ENCODE measurements at regions not wholly inside any gene's neighbourhood (a gene's known extent, or its start where the extent isn't known, plus 50 kb on each side); places are given as distances from the start of the nearest gene placed in this dataset.

DNA sequence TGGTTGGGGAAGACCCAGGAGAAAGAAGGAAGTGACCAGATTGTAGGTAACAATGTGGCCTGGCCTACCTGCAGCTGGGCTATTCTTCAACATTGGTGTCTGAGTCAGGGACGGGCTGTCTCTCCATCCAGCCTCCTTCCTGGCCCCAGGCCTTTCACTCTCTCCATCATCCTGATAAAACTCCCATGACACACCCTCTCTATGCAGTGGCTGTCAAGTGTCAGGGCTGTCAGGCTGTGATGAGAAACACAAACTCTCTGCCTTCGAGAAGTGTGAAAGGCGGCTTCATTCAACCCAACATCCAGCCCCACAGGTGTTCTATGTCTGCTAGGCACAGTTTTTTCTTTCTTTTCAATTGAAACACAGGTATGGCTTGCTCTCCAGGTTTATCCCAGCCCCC, 153.3 kb upstream of the VSTM2B start:
- DNase-seq (ENCODE audit: low spot score): no peak

DNA sequence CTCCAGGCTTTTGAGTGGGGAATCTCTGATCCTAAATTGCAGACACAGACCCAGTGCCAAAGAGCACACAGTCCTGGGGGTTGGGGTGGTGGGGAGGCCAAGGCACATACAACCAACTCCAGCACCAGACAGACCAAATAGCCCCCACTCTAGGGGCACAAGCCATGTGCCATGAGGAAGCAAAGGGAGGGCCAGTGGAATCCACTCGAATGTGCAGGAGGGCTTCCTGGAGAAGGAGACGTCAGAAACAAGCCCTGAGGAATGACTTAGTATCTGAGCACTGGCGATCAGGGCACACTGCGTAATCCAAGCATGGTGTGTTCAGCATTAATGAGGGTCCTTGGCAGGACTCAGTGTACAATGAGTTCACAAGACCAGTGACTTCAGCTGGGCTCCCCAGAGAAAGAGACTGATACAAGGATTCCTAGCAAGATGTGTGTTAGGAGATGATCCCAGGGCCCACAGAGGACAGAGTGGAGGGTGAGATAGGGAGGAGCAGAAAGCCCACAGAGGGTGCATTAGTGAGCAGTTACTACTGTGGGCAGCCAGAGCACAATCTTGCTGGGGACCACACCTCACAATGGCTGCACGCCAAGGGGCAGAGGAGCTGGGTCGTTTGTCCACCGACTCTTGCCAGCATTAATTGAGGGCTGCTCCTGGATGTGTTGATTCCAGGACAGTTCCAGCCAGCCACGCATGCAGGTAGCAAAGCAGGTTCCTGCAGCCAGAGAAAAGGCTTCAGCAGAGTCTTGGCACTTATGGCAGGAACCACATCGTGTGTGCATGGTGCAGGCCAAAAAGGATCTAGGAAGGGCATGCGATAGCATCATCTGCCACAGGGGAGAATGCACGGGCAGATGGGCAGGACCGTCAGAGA, 152.6 kb upstream of the VSTM2B start:
- DNase-seq (ENCODE audit: low spot score): no peak

DNA sequence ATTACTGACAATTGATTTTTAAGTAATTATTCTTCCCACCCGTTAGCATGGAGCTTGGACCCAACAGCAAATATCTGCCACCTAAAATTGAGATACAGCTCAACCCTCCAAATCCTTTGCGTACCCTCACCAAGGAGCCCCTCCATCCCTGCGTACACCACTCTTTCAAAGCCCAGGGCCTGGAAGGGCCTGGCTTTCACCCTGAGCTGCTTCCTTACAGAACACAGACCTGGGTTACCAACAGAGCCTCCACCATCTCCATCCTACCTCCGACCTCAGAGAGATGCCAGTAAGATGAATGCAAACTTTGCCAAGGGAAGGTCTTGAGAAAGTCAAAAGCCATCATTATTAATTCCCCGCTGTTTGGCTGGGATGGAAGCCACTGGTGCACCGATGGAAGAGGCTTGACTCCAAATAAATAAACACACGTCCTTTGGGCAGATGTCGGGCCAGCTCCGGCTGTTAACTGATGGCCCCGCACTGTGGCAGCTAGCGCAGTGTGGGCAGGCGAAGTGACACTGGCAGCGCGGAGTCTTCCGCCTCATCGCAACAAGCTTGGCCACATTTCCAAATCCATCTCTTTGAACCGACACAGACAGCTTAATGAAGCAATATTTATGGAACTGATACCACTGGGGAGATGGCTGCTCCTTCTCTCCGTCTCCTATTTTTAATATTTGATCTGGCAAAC, 150.2 kb upstream of the VSTM2B start:
- no peak for DNase-seq (ENCODE audit: low spot score)

DNA sequence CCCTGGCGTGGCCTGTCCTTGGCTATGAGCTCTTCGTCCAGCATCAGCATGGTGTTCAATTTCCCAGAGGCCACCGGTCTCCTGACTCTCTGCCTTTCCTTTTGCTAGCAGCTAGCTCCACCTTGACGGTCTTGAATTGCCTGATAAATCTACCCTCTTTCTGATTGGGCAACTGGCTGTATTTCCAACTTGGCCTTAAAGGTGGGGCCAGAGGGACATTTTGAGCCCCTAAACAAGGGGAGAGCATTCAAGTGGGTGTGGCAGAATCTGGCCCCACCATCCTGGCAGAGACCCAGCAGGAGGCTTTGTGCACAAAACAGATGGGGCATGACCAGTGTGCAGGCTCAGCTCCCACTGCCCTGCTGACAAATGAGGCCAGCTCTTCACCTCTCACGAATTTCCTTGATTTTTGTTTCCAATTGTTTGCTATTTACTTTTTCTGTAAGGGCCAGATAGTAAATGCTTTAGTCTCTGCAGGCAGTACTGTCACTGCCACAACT, 148.9 kb upstream of the VSTM2B start:
- DNase-seq (ENCODE audit: low spot score): no peak

DNA sequence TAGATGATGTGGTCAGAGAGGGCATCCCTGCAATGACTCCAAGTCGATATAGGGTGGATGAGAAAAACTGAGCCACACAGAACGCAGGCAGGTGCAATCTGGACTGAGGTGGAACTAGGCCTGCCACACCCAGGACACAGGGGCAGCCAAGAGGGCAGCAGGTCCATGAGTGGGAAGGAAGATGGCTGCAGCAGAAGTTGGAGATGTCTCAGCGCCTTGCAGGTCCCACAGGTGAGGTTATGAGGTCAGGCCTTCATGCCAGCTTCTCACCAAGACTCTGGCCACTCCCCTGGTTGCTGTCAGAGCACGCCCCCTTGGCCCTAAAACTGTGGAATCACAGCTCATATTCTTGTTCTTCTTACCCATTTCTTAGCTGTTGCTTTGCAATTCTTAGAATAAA, 147.7 kb upstream of the VSTM2B start:
- DNase-seq (ENCODE audit: low spot score): no peak

DNA sequence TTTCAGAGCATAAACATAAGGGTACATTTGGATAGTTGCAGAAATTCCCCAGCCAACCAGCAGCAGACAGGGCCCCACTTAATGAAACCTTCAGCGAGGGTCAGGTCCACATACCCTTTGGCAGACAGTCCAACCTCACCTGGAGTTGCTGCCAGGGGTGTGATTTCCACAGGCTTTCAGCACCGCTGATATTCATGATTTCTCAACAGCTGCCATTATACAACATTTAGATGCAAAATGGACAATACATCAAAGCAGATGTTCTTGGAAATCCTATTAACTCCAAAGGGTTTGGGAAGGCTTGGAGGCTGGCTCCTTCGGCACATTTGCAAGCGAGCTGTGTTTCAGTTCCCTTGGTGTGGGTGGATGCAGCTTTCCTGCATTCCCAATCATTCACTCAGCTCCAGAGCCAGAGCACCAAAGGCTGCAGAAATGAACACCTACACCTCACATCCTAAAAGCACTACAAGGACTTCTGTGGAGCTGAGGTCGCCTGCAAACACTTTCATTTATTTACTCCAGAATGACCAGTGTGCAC, 147.2 kb upstream of the VSTM2B start:
- no peak for DNase-seq (ENCODE audit: low spot score)

DNA sequence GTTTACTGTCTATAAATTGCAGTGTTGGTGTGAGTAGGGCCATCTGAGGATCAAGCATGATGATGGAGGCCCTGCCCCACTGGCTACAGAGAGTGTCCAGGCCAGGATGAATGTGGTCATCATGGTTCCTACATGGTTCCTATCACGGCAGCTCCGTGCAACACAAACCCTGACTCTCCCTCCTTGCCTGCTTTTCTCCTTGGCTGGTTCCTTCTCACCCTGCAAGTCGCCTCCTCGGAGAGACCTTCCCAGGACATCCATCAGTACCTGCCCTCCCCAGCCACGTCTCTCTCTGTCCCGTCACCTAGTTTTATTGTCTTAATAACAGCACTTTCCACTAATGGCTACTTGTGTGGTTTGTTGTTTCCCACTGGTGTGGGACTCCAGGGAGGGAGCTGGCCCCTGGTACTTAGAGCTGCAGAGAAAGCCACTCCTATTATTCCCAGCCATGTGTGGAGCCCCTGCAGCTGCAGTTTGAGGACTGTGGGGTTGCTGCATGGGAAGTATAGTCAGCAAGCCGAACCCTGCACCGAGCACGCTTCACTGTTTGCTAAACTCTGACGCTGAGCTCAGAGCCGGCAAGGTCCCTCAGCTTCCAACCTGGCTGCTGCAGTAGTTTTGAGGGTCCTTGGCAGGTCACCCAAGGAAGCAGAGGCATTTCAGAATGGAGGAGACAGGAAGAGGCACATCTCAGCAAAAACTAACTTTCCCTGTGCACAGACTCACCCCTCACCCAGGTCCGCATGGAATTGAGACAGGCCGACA, 146.4 kb upstream of the VSTM2B start:
- DNase-seq (ENCODE audit: low spot score): no peak

DNA sequence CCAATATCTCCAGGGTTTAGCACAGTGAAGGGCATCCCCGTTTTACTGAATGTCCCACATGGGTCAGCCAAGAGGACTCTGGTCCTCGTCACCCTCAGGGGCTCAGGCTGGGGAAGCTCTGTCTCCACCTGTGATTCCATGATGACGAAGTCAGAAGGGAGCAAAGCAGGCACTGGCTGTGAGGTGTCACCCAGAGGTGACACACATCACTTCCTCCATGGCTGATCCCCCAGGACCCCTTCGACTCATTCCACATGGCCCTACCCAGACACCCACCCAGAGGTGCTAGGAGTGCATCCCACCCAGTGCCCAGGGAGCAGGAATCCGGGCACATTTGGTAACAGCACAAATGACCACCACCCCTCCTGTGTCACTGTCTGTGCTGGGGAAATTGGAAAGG, 145.2 kb upstream of the VSTM2B start:
- no peak for DNase-seq (ENCODE audit: low spot score)

DNA sequence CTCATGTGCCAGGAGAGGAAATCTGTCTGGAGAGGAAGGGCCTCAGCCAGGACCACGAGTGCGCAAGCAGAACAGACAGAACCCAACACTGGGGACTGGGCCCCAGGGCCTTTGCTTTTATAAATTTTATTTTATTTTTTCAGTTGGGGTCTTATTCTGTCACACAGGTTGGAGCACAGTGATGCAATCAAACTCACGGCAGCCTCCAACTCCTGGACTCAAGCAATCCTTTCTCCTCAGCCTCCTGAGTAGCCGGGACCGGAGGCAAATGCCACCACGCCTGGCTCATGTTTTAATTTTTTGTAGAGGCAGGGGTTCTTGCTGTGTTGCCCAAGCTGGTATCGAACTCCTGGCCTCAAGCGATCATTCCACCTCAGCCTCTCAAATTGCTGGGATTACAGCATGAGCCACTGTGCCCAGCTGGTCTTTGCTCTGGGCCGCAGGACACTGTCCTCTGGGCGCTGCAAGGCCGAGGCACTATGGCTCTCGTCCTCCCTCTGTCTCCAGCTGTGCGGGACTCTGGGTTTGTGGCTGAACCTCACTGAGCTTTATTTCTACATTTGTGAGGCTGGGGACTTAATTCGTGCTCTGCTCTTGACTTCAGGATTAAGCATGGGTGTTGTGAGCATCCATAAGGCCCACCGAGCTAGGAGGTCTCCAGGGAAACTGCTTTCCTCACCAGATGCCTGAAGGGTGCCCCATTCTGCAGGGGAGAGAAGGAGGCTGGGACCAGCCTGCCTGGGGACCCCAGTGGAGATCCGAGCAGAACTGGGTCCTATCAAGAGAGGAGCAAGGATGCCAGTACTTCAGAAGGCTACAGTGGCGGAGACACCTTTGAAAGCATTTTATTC, 144.2 kb upstream of the VSTM2B start:
- no peak for DNase-seq (ENCODE audit: low spot score)

DNA sequence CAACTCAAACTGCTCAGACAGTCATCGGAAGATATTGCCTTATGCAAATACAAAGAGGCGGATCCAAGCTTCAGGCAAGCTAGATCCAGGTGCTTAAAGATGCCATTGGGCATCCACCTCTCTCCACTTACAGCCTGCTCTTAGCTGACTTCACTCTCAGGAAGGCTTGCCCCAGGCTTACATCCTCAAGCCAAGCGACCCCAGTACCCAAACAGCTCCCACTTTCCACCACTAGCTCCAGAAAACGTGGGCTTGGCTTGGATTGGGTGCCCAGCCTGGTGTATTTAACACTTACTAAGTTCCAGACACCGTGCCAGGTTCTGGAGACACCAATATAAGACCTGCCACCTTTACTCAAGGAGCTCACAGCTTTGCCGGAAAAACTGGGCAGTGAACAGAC, 142.1 kb upstream of the VSTM2B start:
- no peak for DNase-seq (ENCODE audit: low spot score)

DNA sequence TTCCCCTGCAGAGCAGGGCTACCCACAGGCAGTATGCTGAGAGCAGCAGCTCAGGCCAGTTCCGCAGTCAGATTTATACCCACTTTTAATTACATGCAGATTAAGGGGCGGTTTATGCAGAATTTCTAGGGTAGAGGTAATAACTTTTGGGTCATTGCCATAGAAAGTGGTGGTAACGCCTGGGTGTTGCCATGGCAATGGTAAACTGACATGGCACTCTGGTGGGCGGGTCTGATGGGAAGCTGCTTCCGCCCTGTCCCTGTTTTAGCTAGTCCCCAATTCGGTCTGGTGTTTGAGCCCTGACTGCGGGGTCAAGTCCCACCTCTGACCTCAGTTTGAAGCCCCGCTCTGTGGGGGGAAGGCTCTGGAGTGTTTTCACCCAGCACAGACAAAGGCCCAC, 141.1 kb upstream of the VSTM2B start:
- no peak for DNase-seq (ENCODE audit: low spot score)

DNA sequence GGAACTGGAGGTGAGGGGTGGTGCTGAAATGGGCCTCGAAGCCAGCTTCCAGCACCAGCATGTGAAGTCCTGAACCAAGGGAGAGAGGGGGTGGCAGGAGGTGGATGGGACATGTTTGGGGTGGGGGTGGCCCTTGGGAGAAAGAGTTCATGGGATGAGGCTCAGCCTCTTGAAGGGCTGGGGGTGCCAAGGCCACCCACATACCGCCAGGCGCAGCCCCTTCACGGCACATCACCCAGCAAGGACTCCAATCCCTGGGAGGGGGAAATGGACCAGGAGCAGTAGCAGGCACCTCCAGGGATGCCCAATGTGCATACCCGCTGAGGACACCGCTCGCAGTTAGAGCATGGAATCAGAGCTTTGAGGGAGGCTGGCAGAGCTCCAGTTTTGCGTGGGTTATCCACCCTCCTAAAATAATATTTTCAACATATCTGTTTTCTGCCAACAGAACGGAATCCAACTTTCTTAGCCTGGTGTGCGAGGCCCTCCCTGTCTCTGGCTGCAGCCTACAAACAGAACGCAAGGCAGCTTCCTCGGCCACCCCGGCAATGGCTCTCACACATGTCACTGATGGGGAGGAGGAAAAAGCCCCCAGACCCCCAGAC, 140.5 kb upstream of the VSTM2B start:
- no peak for DNase-seq (ENCODE audit: low spot score)

DNA sequence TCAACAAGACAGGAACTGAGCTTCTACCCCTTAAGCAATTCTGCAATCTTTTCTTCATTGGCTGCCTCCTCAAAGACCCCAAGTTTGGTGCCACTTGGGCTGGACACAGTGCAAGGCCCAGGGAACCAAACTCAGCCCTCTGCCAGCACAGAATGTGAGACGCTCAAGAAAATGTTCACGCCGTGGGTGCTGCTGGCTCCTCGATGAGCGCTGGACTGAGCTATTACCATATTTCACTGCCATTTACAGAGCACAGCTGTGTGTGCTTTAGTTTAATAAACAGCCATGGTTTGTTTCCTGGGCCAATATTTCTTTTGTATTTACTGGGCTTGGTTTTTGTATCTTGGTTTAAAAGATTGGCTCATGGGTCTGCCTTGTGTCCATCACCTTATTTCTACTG, 138.8 kb upstream of the VSTM2B start:
- no peak for DNase-seq (ENCODE audit: low spot score)

DNA sequence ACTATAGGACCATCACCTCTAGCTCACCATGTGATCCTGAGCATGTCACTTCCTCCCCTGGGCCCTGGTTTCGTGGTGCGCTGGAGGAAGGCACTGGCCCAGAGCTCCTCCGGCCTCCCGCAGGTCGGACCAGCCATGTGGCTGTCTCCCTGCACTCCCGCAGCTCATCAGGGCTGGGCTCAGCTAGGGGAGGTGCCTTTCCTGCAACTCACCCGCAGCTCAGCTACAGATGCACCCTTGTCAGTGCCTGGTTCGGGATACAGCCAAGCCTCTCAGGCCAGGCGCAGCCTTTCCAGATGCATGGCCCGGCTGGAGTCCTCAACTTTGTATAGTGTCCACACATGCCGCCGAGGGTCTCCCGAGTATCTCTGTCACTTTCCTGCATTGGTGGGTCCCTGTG, 138.2 kb upstream of the VSTM2B start:
- DNase-seq (ENCODE audit: low spot score): no peak

DNA sequence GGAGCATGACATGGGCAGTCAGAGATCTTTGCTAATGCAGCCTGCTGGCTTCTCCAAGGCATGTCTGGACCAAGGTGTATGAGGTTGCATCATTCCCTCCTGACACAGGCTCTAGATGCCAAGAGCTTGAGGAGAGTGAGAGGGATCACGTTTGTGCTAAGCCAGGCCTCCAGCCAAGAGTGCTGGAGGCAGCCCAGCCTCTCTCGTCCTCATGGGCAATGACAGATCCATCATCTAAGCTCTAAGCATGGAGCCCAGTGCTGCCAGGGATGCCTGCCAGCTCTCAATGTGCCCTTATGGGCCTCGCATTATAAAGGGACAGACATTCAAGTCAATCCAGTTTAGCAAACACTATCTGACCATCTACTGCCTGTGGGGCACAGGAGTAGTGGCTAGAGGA, 136.3 kb upstream of the VSTM2B start:
- no peak for DNase-seq (ENCODE audit: low spot score)

DNA sequence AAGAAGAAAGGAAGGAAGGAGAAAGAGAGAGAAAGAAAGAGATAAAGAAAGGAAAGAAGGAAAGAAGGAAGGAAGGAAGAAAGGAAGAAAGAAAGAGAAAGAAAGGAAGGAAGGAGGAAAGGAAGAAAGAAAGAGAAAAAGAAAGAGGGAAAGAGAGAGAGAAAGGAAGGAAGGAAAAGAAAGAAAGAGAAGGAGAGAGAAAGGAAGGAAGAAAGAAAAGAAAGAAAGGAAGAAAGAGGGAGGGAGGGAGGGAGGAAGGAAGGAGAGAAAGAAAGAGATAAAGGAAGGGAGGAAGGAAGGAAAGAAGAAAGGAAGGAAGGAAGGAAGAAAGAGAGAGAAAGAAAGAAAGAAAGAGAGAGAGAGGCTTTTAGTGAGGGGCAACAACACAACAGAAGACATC, 135.1 kb upstream of the VSTM2B start:
- no peak for DNase-seq (ENCODE audit: low spot score)

DNA sequence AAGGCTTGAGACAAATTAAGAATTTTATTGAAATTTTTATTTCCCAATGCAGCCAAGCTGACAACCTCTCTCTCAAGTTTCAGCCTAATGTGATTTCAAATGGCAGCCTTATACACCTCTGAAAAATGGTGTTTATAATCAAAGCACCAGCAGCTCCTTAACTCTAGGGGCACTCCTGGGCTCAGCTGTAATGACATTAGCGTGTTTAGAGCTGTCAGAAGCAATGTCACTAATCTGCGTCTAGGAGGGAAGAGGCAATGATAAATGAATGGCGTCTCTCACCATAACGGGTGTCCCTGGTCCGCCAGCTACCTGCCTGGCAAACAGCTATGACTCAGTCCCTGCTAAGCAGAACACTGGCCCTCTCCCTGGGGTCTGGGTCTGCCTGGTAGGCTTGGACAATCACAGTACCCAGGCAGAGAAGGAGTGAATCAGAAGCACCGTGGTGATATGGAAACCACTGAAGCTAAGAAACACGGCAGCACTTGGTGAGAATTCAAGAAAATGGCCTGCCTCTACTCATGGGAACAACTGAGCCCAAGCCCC, 131.8 kb upstream of the VSTM2B start:
- DNase-seq (ENCODE audit: low spot score): no peak

DNA sequence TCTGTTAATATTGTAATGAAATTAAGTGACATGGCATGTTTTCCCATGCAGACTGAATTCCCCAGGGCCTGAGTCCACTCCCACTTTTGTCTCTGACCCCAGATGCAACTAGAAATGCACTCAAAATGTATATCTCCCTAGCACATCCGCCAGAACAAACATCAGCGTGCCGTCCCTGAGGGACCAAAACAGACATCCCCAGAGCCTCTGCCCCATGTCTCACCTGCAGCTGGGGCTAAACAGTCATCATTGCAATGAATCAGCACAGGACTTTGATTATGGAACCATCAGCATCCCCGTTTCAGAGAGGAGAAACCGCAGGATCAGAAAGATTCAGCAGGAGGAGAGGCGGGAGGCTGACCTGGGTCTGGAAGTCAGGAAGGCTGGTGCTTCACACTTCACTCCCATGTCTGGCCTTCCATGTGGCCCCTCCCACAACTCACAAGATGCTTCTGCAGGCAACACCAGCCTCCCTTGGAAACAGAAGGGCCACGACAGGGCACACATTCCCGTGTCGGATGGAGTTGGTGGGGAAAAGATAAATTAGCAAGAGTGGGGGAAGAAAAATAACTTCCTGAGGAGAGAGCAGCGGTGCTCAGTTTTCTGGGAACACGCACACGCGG, 130.6 kb upstream of the VSTM2B start:
- no peak for DNase-seq (ENCODE audit: low spot score)

DNA sequence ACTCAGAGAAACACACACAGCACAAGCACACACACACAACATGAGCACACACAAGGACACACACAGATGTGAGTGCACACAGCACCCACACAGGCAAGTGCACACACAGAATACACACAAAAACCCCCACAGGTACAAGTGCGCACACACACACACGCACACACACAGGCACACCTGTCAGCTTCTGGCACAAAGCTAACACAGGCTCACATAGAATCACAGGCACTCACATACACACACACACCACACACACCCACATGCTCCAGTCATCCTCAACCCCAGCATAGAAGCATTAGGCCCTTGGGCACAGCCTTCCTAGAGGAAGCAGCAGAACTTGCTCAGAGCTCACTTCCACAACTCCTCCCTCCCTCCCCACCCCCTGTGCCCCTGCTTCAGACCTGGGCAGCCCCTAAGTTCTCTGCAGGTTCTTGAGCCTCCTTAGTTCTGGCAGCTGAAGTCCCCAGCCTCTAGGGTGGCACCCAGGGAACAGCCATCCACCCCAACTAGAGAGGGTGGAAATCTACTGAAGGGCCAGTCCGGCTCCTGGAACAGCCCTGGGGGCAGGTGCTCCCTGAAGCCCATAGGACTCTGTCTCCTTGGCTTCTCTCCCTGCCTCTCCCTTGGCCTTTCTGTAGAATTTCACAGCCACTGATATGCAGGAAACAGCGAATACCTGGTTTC, 129.9 kb upstream of the VSTM2B start:
- DNase-seq (ENCODE audit: low spot score): no peak

DNA sequence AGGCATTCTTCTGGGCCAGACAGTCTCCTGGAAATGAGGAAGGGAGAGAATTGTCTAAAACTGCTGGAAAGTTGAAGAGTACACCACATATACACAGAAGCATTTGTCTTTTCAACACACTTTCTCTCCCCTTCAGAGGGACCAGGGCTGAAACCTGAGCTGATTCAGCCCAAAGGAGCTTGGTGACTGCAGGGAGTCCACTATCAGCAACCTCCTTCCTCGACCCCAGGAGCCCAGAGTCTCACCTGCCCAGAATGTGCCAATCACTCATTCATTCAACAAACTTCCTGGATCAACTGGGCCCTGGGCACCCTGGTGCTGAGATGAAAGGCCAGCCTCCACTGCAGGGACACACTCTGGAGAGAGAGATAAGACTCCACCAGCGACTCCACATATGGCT, 128.9 kb upstream of the VSTM2B start:
- DNase-seq (ENCODE audit: low spot score): no peak

All from COLO829 (cell line).